ENCODE measurements at regions not wholly inside any gene's neighbourhood (a gene's known extent, or its start where the extent isn't known, plus 50 kb on each side); places are given as distances from the start of the nearest gene placed in this dataset.

DNA sequence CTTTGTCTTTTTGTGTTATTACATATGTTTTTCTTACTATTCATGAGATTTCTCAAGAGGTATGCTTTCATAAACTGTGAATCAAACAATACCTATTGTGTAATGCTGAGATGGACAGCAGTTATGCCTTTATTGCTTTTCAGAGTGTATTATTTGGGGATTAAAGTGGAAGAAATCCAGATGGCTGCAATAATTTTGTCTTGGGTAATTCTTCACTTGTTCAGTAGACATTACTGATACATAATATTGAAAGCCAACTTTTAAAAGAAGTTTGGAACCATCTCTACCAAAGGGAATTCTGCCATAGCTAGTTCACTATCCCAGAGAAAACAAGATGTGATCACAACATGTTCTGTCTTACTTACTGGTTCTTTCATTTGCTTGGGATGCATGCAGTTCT, 253.4 kb upstream of the ZSWIM2 start:
- no peak for TF ChIP-seq CTCF (IDR thresholded peaks at IDR 0.05)
- no peak for TF ChIP-seq POLR2A (IDR thresholded peaks at IDR 0.05)

Measured in heart left ventricle (tissue), 13 donors.